Pancreas (tissue), 10 donors: ENCODE measurements at regions not wholly inside any gene's neighbourhood (a gene's known extent, or its start where the extent isn't known, plus 50 kb on each side); places are given as distances from the start of the nearest gene placed in this dataset.

ENCODE experiments used
- ATAC-seq, 4 donors: fragments of 200-7000 bp; cut with Tn5 transposase; one replicate each; pipeline versions ENCODE4 v1.8.0 to v1.9.1; 2020; ENCODE audit warnings: mild to moderate bottlenecking in 4 of 4, moderate library complexity in 4 of 4
- DNase-seq, 6 donors: peaks; one replicate each; pipeline ENCODE4 v3.0.0-alpha.2; 2020
- FAIRE-seq: peaks from 2 replicates; lab custom pipeline; 2012; peaks lifted over from hg19 to GRCh38; lab: Jason Lieb, UNC
- H3K27ac ChIP-seq, 4 donors: fragments of 200-600 bp; sonication (generic); 1 replicate in 3 of 4; 2 replicates in 1 of 4; pipeline versions ENCODE4 v1.5.0 to v1.8.0; 2020
- H3K27me3 ChIP-seq, 4 donors: fragments of 200-600 bp; one replicate each; pipeline ENCODE4 v1.8.0; 2021
- H3K36me3 ChIP-seq, 3 donors: fragments of 200-600 bp; sonication (generic) in 1 of 3; one replicate each; pipeline versions ENCODE4 v1.5.0 to v1.8.0; 2020 to 2021
- H3K4me1 ChIP-seq, 3 donors: fragments of 200-600 bp; one replicate each; pipeline ENCODE4 v1.8.0; 2021
- H3K4me3 ChIP-seq, 4 donors: fragments of 200-600 bp; sonication (generic) in 2 of 4; one replicate each; pipeline versions ENCODE4 v1.5.0 to v1.8.0; 2020 to 2021
- H3K9me3 ChIP-seq, 4 donors: fragments of 200-600 bp; one replicate each; pipeline ENCODE4 v1.8.0; 2021
- CTCF ChIP-seq, 4 donors: fragments of 200-600 bp; sonication (generic) in 3 of 4; IDR thresholded peaks; one replicate each; pipeline versions ENCODE4 v1.5.0 to v1.8.0; 2021; ENCODE audit warnings: antibody characterized with exemption in 4 of 4
- WGBS, 2 donors: extraction: QIAGEN DNeasy Blood & Tissue Kit; methylation state at CpG; one replicate each; pipeline ENCODE4 v1.1.7; 2013; 5-methylcytosine and 5-hydroxymethylcytosine counted together
- intact Hi-C, 3 donors: fragments of 100-400 bp; cut with DNase I; formaldehyde crosslinking; loops; one replicate each; pipeline versions ENCODE4 v1.11.1 to v1.14.2; 2022
- donor health status: healthy with polysubstance abuse.
- donor health status: DM: no; HTN: no; CAD: no; lungs with moderate emphysema.
- donor health status: DM: no; HTN: no; CAD: no.
- donor health status: control.
- donor health status: control.
- donor health status: Bipolar disorder and iron deficiency.
- donor health status: DM: yes; HTN: yes; CAD: no.
- donor health status: DM: no; HTN: no; CAD: no.
- donor health status: DM: no; HTN: no; CAD: no.
- donor health status: DM: yes; HTN: yes; CAD: no.

- Histone ChIP-seq H3K27ac (no peak overlapping the region), H3K9me3 (no peaks in the 10 kb centered on the region), H3K36me3 (no peaks in the 10 kb centered on the region), H3K27me3 (no peaks in the 10 kb centered on the region), H3K4me1 (no peaks in the 10 kb centered on the region), H3K4me3 (no peak overlapping the region)
- DNase-seq, result no peak
- no peak for TF ChIP-seq CTCF (IDR thresholded peaks at IDR 0.05)
- no peak for FAIRE-seq
- WGBS, 2 donors, result 15 to 22% methylated on average over 7 of the region's 7 CpGs
- intact Hi-C loops, result no loop called here
- no peak for ATAC-seq
Observed at GRCh38 chr1:37410815-37411214, 63.6 kb upstream of the ZC3H12A start.

- no peak for ATAC-seq
- intact Hi-C loops, result no loop called here
- no peak for FAIRE-seq
Observed at GRCh38 chr1:37415611-37416244, 58.7 kb upstream of the ZC3H12A start.

DNA sequence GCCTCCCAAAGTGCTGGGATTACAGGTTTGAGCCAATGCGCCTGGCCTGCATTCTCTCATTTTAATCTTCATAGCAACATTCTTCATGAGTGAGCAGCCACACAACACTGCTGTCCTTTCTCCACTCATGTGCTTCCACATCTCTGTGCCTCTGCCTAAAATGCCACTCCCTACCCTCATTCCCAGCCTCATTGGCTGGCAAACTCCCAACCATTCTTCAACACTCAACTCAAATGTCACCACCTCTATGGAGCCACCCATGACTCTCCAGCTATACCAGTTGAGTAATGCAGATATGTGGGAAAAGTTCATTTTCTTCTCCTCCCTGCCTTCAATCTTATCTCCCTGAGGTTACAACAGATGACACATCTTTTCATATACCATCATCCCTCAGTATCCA lies 53.9 kb upstream of the ZC3H12A start:
- no peak for TF ChIP-seq CTCF (IDR thresholded peaks at IDR 0.05)
- FAIRE-seq (no peak), ATAC-seq (no peak), DNase-seq (no peak)
- Histone ChIP-seq H3K4me1 (no peaks in the 10 kb centered on the region), H3K9me3 (no peaks in the 10 kb centered on the region), H3K4me3 (no peak overlapping the region), H3K36me3 (no peaks in the 10 kb centered on the region), H3K27me3 (no peaks in the 10 kb centered on the region), H3K27ac (no peak overlapping the region)
- intact Hi-C loops, result no loop called here
- WGBS, 2 donors, result 49 to 53% methylated on average over 1 of the region's 1 CpG

More at GRCh38 chr1:37415611-37416244, 58.7 kb upstream of the ZC3H12A start:
- Histone ChIP-seq H3K27ac (no peak overlapping the region), H3K27me3 (no peaks in the 10 kb centered on the region), H3K36me3 (no peaks in the 10 kb centered on the region), H3K4me1 (no peaks in the 10 kb centered on the region), H3K4me3 (no peak overlapping the region), H3K9me3 (no peaks in the 10 kb centered on the region)
- WGBS, 2 donors, result 73 to 80% methylated on average over 13 of the region's 13 CpGs
- no peak for DNase-seq
- TF ChIP-seq CTCF (IDR thresholded peaks at IDR 0.05), result no peak

GRCh38 chr1:37423810-37424209 lies 50.6 kb upstream of the ZC3H12A start:
- Histone ChIP-seq H3K4me3 (no peak overlapping the region), H3K9me3 (no peaks in the 10 kb centered on the region), H3K27me3 (no peaks in the 10 kb centered on the region), H3K36me3 (no peaks in the 10 kb centered on the region), H3K4me1 (no peaks in the 10 kb centered on the region), H3K27ac (no peak overlapping the region)
- no peak for FAIRE-seq
- TF ChIP-seq CTCF (IDR thresholded peaks at IDR 0.05), result no peak
- intact Hi-C loops, result no loop called here
- 70 to 74% methylated on average over 9 of the region's 9 CpGs for WGBS, 2 donors
- no peak for DNase-seq
- ATAC-seq, result no peak

DNA sequence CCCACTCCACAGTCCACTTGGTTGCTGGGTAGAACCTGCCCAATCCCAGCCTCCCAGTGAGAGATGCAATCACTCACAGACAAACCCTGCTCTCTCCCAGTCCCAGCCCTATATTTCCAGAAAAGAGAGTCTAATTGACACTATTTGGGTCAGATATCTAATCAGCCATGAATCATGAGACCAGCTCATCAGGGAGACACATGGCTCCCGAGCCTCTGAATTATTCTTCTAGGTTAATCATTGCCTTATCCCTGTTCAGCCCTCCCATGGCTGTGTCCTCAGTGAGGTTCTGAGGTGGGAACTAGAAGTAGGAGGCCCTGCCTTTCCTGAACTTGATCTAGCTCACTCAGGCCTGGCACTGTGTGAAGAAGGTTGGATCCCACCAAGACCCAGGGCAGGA lies 49.9 kb upstream of the ZC3H12A start:
- ATAC-seq (peak in 2 of 4 donors; percentile 32 to 34), DNase-seq (no peak), FAIRE-seq (no peak)
- no peak for TF ChIP-seq CTCF (IDR thresholded peaks at IDR 0.05)
- intact Hi-C loops, result no loop called here
- 18 to 25% methylated on average over 1 of the region's 1 CpG for WGBS, 2 donors
- H3K4me3 ChIP-seq, result no peak overlapping the region
- H3K36me3 ChIP-seq, result no peaks in the 10 kb centered on the region
- H3K27ac ChIP-seq, result no peak overlapping the region
- H3K27me3 ChIP-seq, result no peaks in the 10 kb centered on the region
- H3K4me1 ChIP-seq, result no peaks in the 10 kb centered on the region
- no peaks in the 10 kb centered on the region for H3K9me3 ChIP-seq
